ENCODE measurements at regions not wholly inside any gene's neighbourhood (a gene's known extent, or its start where the extent isn't known, plus 50 kb on each side); places are given as distances from the start of the nearest gene placed in this dataset.

- DNase-seq, result no peak
These were observed 523.1 kb upstream of the ID2 start for GRCh38 chr2:8158711-8159110.

- DNase-seq, result no peak
These were observed 522.5 kb upstream of the ID2 start for GRCh38 chr2:8159211-8159965.

GRCh38 chr2:8159966-8160603 lies 521.8 kb upstream of the ID2 start:
- DNase-seq, result no peak

- DNase-seq, result no peak
These were observed 520.9 kb upstream of the ID2 start for GRCh38 chr2:8160959-8161358.

GRCh38 chr2:8162552-8162951 lies 519.3 kb upstream of the ID2 start:
- DNase-seq, result no peak

- no peak for DNase-seq
These were observed 516.3 kb upstream of the ID2 start for GRCh38 chr2:8165550-8165949.

GRCh38 chr2:8168022-8168717 lies 513.7 kb upstream of the ID2 start:
- peak in 1 of 2 donors; percentile 10 for DNase-seq

- no peak for DNase-seq
These were observed 512.9 kb upstream of the ID2 start for GRCh38 chr2:8168876-8169424.

- DNase-seq, result no peak
These were observed 512.4 kb upstream of the ID2 start for GRCh38 chr2:8169443-8169842.

- no peak for DNase-seq
These were observed 511.1 kb upstream of the ID2 start for GRCh38 chr2:8170552-8171327.

- no peak for DNase-seq
These were observed 510.2 kb upstream of the ID2 start for GRCh38 chr2:8171608-8172007.

- DNase-seq, result no peak
These were observed 509.2 kb upstream of the ID2 start for GRCh38 chr2:8172661-8173060.

GRCh38 chr2:8174641-8175257 lies 507.1 kb upstream of the ID2 start:
- DNase-seq, result no peak

GRCh38 chr2:8176887-8177286 lies 505.0 kb upstream of the ID2 start:
- no peak for DNase-seq

- DNase-seq, result no peak
These were observed 504.3 kb upstream of the ID2 start for GRCh38 chr2:8177566-8177965.

- DNase-seq, result peak in 1 of 2 donors; percentile 12
These were observed 502.9 kb upstream of the ID2 start for GRCh38 chr2:8178911-8179310.

GRCh38 chr2:8189316-8189715 lies 492.5 kb upstream of the ID2 start:
- no peak for DNase-seq

- no peak for DNase-seq
These were observed 491.6 kb upstream of the ID2 start for GRCh38 chr2:8190279-8190678.

GRCh38 chr2:8191427-8191826 lies 490.4 kb upstream of the ID2 start:
- no peak for DNase-seq

- DNase-seq, result no peak
These were observed 488.7 kb upstream of the ID2 start for GRCh38 chr2:8193146-8193545.

- DNase-seq, result no peak
These were observed 487.9 kb upstream of the ID2 start for GRCh38 chr2:8193686-8194615.

Data from CD4-positive, alpha-beta T cell treated with Interleukin-1 beta for 1 hour (primary cell).